H9 (cell line): ENCODE measurements at regions not wholly inside any gene's neighbourhood (a gene's known extent, or its start where the extent isn't known, plus 50 kb on each side); places are given as distances from the start of the nearest gene placed in this dataset.

ENCODE experiments used
- DNase-seq: peaks from one replicate; pipeline ENCODE4 v3.0.0-alpha.2; 2017
- H2AFZ ChIP-seq: one replicate; pipeline ENCODE4 v1.6.1; 2013; ENCODE audit warnings: mild to moderate bottlenecking, low read length, control low read depth, moderate library complexity
- H2AK5ac ChIP-seq: 2 replicates; pipeline ENCODE4 v1.6.1; 2013; ENCODE audit warnings: low read length, control low read depth, mixed read lengths; ENCODE audit not compliant: insufficient read length
- H2BK120ac ChIP-seq: one replicate; pipeline ENCODE4 v1.6.1; 2013; ENCODE audit warnings: low read depth, mild to moderate bottlenecking, low read length, control low read depth, inconsistent platforms; ENCODE audit not compliant: poor library complexity, severe bottlenecking
- H2BK12ac ChIP-seq: 2 replicates; pipeline ENCODE4 v1.6.1; 2013; ENCODE audit warnings: low read length, control low read depth, mixed read lengths, low read depth; ENCODE audit not compliant: insufficient read length
- H2BK15ac ChIP-seq: 2 replicates; pipeline ENCODE4 v1.6.1; 2013; ENCODE audit warnings: low read depth, low read length, control low read depth
- H2BK20ac ChIP-seq: one replicate; pipeline ENCODE4 v1.6.1; 2013; ENCODE audit warnings: low read depth, mild to moderate bottlenecking, low read length, control low read depth, inconsistent platforms; ENCODE audit not compliant: poor library complexity, severe bottlenecking
- H2BK5ac ChIP-seq: 2 replicates; pipeline ENCODE4 v1.6.1; 2013; ENCODE audit warnings: low read length, control low read depth, mixed read lengths; ENCODE audit not compliant: insufficient read length
- H3K14ac ChIP-seq: 2 replicates; pipeline ENCODE4 v1.6.1; 2013; ENCODE audit warnings: low read length, control low read depth; ENCODE audit not compliant: insufficient read depth
- H3K18ac ChIP-seq: 2 replicates; pipeline ENCODE4 v1.6.1; 2013; ENCODE audit warnings: low read depth, mild to moderate bottlenecking, mixed read lengths, low read length, control low read depth; ENCODE audit not compliant: insufficient read length
- H3K23ac ChIP-seq: 2 replicates; pipeline ENCODE4 v1.6.1; 2013; ENCODE audit warnings: low read length, control low read depth, mixed read lengths, low read depth; ENCODE audit not compliant: insufficient read length
- H3K23me2 ChIP-seq: 2 replicates; pipeline ENCODE4 v1.6.1; 2013; ENCODE audit warnings: low read depth, mild to moderate bottlenecking, mixed read lengths, low read length, control low read depth; ENCODE audit not compliant: insufficient read length, poor library complexity, severe bottlenecking
- H3K27ac ChIP-seq: 2 replicates; pipeline ENCODE4 v1.5.1; 2013; ENCODE audit warnings: low read length, control low read depth, mixed read lengths, low read depth; ENCODE audit not compliant: insufficient read length
- H3K27me3 ChIP-seq: 2 replicates; pipeline ENCODE4 v1.6.1; 2013; ENCODE audit warnings: low read length, control low read depth, inconsistent platforms; ENCODE audit not compliant: insufficient read depth
- H3K4ac ChIP-seq: 2 replicates; pipeline ENCODE4 v1.6.1; 2013; ENCODE audit warnings: low read depth, mild to moderate bottlenecking, control low read depth, inconsistent platforms, low read length, moderate library complexity
- H3K4me1 ChIP-seq: 2 replicates; pipeline ENCODE4 v1.6.1; 2013; ENCODE audit warnings: low read length, control low read depth, inconsistent platforms; ENCODE audit not compliant: insufficient read depth
- H3K4me2 ChIP-seq: 2 replicates; pipeline ENCODE4 v1.6.1; 2013; ENCODE audit warnings: low read length, control low read depth, mixed read lengths; ENCODE audit not compliant: insufficient read length, insufficient read depth
- H3K56ac ChIP-seq: 2 replicates; pipeline ENCODE4 v1.6.1; 2013; ENCODE audit warnings: low read depth, mild to moderate bottlenecking, mixed read lengths, low read length, control low read depth; ENCODE audit not compliant: insufficient read length
- H3K79me1 ChIP-seq: 2 replicates; pipeline ENCODE4 v1.6.1; 2013; ENCODE audit warnings: low read depth, mild to moderate bottlenecking, moderate library complexity, low read length, control low read depth, inconsistent platforms; ENCODE audit not compliant: insufficient read depth, poor library complexity, severe bottlenecking
- H3K79me2 ChIP-seq: 2 replicates; pipeline ENCODE4 v1.6.1; 2013; ENCODE audit warnings: low read length, control low read depth, inconsistent platforms; ENCODE audit not compliant: insufficient read depth
- H3K9ac ChIP-seq: 2 replicates; pipeline ENCODE4 v1.6.1; 2013; ENCODE audit warnings: low read length, control low read depth, mixed read lengths; ENCODE audit not compliant: insufficient read length; ENCODE audit errors: extremely low read depth
- H3K9me3 ChIP-seq: one replicate; pipeline ENCODE4 v1.6.1; 2013; ENCODE audit warnings: low read depth, low read length, inconsistent platforms; ENCODE audit not compliant: control insufficient read depth
- H3T11ph ChIP-seq: one replicate; pipeline ENCODE4 v1.6.1; 2013; ENCODE audit warnings: mild to moderate bottlenecking, low read length, control low read depth, inconsistent platforms
- H4K20me1 ChIP-seq: one replicate; pipeline ENCODE4 v1.6.1; 2013; ENCODE audit not compliant: control insufficient read depth, insufficient read length, insufficient read depth
- H4K5ac ChIP-seq: 2 replicates; pipeline ENCODE4 v1.6.1; 2013; ENCODE audit warnings: low read depth, mild to moderate bottlenecking, mixed read lengths, low read length, control low read depth; ENCODE audit not compliant: insufficient read length
- H4K8ac ChIP-seq: replicated peaks from 2 replicates; pipeline ENCODE4 v1.6.1; 2013; ENCODE audit warnings: low read length, control low read depth, mixed read lengths, low read depth; ENCODE audit not compliant: insufficient read length
- H4K91ac ChIP-seq: 2 replicates; pipeline ENCODE4 v1.6.1; 2013; ENCODE audit warnings: low read depth, mild to moderate bottlenecking, moderate library complexity, mixed read lengths, low read length, control low read depth; ENCODE audit not compliant: insufficient read length
- H3K27ac Mint-ChIP-seq, 3 experiments: 2 replicates in 2 of 3; 3 replicates in 1 of 3; pipeline ENCODE4 v1.8.0; 2020 to 2021; ENCODE audit warnings: mixed read lengths in 3 of 3, mild to moderate bottlenecking in 1 of 3, moderate library complexity in 1 of 3
- H3K27me3 Mint-ChIP-seq: 2 replicates; pipeline ENCODE4 v1.8.0; 2021; ENCODE audit warnings: low read depth, mild to moderate bottlenecking, moderate library complexity, mixed read lengths
- H3K36me3 Mint-ChIP-seq, 3 experiments: 2 replicates in 2 of 3; 3 replicates in 1 of 3; pipeline ENCODE4 v1.8.0; 2020 to 2021; ENCODE audit warnings: low read depth in 3 of 3, mixed read lengths in 3 of 3; ENCODE audit not compliant: insufficient read depth in 1 of 3
- H3K4me1 Mint-ChIP-seq, 2 experiments: 2 replicates each; pipeline ENCODE4 v1.8.0; 2020; ENCODE audit warnings: mixed read lengths in 2 of 2
- H3K4me3 Mint-ChIP-seq, 2 experiments: 2 replicates in 1 of 2; 3 replicates in 1 of 2; pipeline ENCODE4 v1.8.0; 2020 to 2021; ENCODE audit warnings: mild to moderate bottlenecking in 2 of 2, mixed read lengths in 2 of 2, moderate library complexity in 1 of 2
- H3K9me3 Mint-ChIP-seq, 2 experiments: 2 replicates in 1 of 2; 3 replicates in 1 of 2; pipeline ENCODE4 v1.8.0; 2020; ENCODE audit warnings: mild to moderate bottlenecking in 2 of 2, mixed read lengths in 2 of 2, moderate library complexity in 1 of 2
- CTCF ChIP-seq: fragments of 200-600 bp; sonication (generic); conservative IDR thresholded peaks from 3 replicates; pipeline ENCODE4 v1.8.0; 2021; ENCODE audit warnings: antibody characterized with exemption, mild to moderate bottlenecking
- WGBS: extraction: QIAGEN DNeasy Blood & Tissue Kit; methylation state at CpG from one replicate; pipeline ENCODE4 v1.1.7; 2013; ENCODE audit warnings: missing lambda C conversion rate, low lambda C conversion rate, mixed read lengths; ENCODE audit not compliant: insufficient read length; ENCODE audit errors: extremely low coverage; 5-methylcytosine and 5-hydroxymethylcytosine counted together

GRCh38 chr6:78746457-78746856 is 120.9 kb upstream of the IRAK1BP1 start:
- Mint-ChIP-seq H3K9me3 (peaks cover 48 to 49% of the 10 kb centered on the region in 2 experiments), H3K4me1 (no peaks in the 10 kb centered on the region), H3K36me3 (peaks cover 2 to 26% (median 3%) of the 10 kb centered on the region in 3 experiments; a peak in 4 of 7 replicates), H3K27ac (no peak overlapping the region), H3K27me3 (no peaks in the 10 kb centered on the region), H3K4me3 (no peak overlapping the region)
- Histone ChIP-seq H2BK20ac (no peak overlapping the region), H3K18ac (no peak overlapping the region), H3K56ac (no peak overlapping the region), H3K23me2 (no peaks in the 10 kb centered on the region), H2BK15ac (no peak overlapping the region), H2BK5ac (no peak overlapping the region), H3K14ac (no peak overlapping the region), H3K27me3 (no peaks in the 10 kb centered on the region), H4K20me1 (no peaks in the 10 kb centered on the region), H2BK120ac (no peak overlapping the region), H3K9me3 (no peaks in the 10 kb centered on the region), H3K79me2 (no peaks in the 10 kb centered on the region), H3K4me1 (no peaks in the 10 kb centered on the region), H3K79me1 (no peaks in the 10 kb centered on the region), H2AK5ac (no peak overlapping the region), H4K91ac (no peak overlapping the region), H3K4ac (no peak overlapping the region), H4K5ac (no peak overlapping the region), H4K8ac (no peak overlapping the region), H3K27ac (no peak overlapping the region), H3K4me2 (no peak overlapping the region), H3K9ac (no peak overlapping the region), H2AFZ (no peak overlapping the region), H2BK12ac (no peak overlapping the region), H3K23ac (no peak overlapping the region), H3T11ph (no peak overlapping the region)
- no peak for DNase-seq
- TF ChIP-seq CTCF: no peak
- WGBS: no CpG with 5 or more reads among the region's 2 CpGs
